ENCODE measurements at regions not wholly inside any gene's neighbourhood (a gene's known extent, or its start where the extent isn't known, plus 50 kb on each side); places are given as distances from the start of the nearest gene placed in this dataset.
"Not testable (repeated sequence)": the region's sequence is repeated elsewhere in the genome, so short reads cannot be mapped to it uniquely, and the experiment has no call there.

DNA sequence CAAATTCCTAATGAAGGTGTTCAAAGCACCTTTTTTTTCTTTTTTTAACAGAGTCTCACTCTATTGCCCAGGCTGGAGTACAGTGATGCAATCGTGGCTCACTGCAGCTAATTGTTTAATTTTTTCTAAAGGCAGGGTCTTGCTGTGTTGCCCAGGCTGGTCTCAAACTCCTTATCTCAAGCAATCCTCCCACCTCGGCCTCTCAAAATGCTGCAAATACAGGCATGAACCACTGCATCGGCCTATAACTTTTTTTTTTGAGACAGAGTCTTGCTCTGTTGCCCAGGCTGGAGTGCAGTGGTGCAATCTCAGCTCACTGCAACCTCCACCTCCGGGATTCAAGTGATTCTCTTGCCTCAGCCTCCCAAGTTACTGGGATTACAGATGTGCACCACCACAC, 113.9 kb upstream of the CXADR start:
- not testable (repeated sequence) for DNase-seq (ENCODE audit: low spot score)

DNA sequence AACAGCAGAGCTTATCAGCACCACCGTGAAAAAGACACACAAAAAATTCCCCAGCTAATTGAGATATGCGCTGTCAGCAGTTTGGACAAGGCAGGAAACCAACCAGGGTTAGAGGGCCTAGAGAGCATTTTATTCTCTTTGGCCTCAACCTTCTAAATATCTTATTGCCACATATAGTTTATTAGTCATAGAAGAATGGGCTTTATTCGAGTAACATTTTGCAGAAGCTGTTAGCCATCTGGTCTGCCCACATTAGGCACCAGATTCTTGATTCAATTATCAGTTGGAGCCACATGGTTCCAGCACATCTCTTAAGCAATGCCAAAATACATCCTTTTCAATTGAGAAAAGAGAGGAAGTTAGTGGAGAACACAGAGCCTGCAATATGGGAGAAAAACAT, 109.9 kb upstream of the CXADR start:
- DNase-seq (ENCODE audit: low spot score), result no peak

DNA sequence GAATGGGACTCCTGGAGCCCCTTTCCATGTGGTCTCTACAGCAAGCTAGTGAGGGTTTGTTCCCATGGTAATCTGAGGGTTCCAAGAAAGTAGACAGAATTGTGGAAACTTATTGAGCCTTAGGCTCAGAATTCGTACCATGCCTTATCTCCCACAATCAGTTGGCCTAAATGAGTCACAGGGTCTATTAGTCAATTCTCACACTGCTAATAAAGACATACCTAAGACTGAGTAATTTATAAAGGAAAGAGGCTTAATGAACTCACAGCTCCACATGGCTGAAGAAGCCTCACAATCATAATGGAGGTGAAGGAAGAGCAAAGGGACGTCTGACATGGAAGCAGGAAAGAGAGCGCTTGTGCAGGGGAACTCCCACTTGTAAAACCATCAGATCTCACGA, 106.6 kb upstream of the CXADR start:
- DNase-seq (ENCODE audit: low spot score), result no peak

DNA sequence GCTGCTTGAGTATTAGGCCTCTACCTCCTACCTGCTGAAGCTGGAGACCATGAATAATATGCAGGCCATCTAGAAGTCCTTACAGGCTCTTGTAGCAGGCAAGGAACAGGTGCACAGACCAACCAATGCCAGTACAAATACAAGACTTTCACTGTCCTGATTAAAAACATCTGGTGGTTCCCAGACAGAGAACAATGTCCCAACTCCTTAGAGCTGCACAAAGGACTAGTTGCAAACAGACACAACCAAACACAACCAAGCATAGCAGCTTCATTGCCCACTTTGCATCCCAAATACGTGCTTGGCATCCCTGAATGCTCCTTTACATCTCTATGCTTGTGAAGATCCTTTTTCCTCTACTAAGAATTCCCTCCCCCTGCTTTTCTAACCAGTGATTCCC, 98.1 kb upstream of the CXADR start:
- DNase-seq (ENCODE audit: low spot score), result no peak

DNA sequence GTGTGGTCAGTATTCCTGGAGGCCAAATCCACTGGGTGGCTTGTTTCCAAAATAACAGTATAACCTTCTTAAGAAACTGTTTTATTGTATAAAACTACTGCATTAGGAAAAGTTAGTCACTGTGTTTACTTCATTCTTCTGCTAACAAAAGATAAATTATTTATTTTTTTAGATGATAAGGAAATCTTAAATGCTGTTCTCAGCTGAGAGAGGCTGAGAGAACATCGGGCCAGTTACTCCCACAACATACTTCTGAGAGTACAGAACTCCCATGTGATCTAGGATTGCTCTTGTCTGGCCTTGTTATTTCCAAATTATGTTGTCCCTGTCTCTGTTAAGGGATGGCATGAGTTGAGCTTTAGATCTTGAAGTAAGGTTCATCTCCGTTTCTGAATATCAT, 96.7 kb upstream of the CXADR start:
- no peak for DNase-seq (ENCODE audit: low spot score)

DNA sequence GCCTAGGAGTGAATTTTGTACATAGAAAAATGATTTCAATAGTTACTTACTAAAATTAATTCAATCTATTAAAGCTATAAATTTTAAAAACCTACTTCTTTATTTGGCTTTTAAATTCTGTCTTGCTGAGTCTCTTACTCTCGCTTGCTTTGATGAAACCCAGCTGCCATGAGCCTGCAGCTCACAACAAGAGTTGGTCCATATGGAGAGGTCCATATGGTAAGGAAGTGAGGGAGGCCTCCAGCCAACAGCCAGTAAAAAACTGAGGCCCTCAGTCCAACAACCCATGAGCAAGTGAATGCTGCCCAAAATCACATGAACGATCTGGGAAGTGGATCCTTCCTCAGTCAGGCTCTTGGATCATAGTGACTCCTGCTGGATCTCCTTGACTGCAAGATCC, 89.9 kb upstream of the CXADR start:
- DNase-seq (ENCODE audit: low spot score), result no peak

DNA sequence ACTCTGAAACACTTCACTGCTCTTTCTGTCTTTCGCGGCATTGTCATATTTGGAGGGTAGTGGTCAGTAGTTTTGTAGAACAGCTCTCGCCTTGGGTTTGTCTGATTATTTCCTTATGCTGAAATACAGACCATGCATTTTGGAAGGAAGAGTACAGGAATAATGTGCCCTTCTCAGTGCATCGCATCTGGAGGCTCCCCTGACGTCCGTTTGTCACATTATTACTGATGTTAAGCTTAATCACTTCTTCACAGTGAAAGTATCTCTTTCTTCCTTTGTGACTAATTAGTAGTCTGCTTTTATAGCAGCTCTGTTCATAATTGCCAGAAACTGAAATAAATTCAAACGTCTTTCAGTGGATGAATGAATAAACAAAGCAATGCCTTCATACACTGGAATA, 85.7 kb upstream of the CXADR start:
- no peak for DNase-seq (ENCODE audit: low spot score)

DNA sequence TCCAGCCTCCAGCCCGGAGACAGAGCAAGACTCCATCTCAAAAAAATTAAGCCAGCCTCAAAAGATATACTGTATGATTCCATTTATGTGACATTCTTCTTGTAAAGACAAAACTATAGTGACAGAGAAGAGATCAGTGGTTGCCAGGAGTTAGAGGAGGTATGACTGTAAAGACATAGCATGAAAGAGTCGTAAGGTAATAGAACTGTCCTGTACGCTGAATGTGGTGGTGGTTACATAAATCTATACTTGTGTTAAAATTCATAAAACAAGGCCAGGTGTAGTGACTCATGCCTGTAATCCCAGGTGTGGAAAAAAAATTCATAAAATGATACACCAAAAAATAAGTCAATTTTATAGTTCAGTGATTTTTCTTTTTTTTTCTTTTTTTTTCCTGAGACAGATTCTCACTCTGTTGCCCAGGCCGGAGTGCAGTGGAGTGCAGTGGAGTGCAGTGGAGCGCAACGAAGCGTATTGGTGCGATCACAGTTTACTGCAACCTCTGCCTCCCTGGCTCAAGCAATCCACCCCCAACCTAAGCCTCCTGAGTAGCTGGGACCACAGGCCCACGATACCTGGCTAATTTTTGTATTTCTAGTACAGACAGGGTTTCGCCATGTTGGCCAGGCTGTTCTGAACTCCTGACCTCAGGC, 84.9 kb upstream of the CXADR start:
- DNase-seq (ENCODE audit: low spot score), result no peak

DNA sequence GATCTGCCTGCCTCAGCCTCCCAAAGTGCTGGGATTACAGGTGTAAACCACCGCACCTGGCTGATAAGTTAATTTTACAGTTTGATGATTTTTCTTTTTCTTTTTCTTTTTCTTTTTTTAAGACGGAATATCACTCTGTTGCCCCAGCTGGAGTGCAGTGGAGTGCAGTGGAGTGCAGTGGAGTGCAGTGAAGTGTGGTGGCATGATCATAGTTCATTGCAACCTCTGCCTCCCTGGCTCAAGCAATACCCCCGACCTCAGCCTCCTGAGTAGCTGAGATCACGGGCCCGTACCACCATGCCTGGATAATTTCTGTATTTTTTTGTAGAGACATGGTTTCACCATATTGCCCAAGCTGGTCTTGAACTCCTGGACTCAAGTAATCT, 84.4 kb upstream of the CXADR start:
- no peak for DNase-seq (ENCODE audit: low spot score)

DNA sequence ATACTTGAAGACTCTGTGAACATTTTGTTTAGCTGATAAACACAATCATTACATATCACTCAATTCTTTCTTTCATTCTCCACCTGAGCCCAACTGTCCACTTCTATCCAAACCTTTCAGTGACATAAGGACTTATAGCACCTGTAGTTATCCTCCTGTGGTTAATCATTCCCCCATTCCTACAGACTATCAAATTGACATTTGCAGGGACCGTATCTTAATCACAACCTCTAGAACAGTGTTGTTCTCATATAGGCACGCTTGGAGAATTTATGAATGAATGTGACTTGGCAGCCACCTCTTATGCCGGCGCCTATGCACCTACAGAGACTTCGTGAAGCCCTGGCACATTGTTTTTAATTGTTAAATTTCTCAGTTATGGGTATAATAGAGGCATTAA, 83.9 kb upstream of the CXADR start:
- DNase-seq (ENCODE audit: low spot score), result no peak

DNA sequence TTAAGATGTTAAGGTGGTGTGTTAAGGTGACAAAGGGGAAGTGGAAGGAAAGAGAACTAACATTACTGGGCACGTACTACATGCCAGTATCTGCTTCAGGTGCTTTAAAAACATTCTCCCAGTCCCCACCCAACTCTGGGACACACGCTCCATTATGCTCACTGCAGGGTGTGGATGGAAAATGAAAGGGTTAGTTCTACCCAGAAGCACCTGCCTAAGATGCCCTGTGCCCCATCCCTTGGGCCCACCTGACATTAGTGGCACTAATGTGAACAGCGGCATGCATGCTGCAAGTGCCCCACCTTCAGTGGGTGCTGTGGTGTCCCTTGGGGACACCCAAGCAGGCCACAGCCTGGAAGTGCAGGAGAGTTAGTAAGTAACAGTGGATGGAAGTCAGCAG, 82.9 kb upstream of the CXADR start:
- no peak for DNase-seq (ENCODE audit: low spot score)

DNA sequence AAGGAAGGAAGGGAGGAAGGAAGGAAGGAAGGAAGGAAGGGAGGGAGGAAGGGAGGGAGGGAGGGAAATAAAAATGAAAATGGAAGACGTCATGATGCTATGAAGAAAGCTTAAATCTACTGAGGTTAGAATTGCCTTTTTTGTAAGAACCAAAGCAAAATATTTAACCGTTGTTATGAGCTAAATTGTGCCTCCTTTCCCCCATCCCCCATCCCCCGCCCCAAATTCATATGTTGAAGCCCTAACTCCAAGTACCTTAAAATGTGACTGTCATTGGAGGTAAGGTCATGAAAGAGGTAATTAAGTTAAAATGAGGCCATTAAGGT, 80.1 kb upstream of the CXADR start:
- DNase-seq (ENCODE audit: low spot score), result no peak

DNA sequence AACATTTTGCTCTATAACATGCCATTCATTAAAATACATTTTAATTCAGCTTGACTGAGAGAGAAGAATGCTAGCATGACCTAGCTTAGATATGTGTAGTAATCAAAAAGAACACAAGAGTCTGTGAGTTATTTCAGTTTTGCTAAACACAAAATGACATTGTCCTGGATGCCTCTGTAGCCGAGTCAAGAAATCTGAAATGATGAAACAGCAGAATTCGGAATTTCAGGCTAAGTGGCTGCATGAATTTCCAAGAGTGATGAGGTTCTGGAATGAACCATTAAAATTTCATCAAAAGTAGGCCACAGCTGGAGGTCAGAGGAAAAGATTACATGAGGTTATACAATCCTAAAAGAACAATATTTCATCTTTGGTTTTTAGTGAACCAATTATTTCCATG, 79.1 kb upstream of the CXADR start:
- DNase-seq (ENCODE audit: low spot score), result no peak

DNA sequence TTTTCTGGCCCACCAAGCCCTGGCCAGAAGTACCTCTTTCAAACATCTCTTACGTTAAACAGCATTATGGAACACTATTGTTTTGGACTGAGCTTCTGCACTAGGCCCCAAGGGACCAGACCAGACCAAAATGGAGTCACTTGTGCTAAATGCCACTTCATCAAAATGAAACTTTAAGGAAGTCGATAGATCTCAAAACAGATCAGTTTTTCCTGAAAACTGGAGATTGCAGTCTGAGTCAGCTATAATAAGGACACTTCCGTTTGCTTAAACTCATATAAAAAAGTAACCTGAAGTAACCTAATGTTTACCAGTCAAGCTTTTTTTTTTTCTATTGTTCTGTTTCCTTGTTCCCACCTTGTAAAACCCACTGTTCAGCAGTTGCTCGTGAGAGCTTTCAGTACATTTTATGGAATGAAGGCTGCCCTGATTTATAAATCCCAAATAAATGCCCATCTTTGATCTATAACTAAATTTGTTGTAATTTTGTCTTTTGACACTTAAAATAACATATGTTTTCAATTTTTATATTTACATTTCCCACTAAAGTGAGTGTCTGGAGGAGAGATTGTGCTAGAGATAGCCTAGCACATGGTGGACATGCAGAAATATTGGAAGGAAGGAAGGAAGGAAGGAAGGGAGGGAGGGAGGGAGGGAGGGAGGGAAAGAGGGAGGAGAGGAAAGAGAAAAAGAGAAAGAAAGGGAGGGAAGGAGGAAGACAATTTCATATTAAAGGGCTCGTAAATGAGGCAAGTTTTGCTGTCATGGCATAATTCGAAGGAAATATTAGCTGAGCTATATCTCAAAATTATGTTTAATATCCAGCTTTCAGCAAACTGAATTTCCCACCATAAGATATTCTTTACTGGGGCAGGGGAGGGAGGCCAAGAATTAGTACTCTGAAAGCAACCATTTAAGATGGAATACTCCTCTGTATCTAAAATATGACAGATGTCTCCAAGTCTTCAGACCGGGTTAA, 77.0 kb upstream of the CXADR start:
- no peak for DNase-seq (ENCODE audit: low spot score)

DNA sequence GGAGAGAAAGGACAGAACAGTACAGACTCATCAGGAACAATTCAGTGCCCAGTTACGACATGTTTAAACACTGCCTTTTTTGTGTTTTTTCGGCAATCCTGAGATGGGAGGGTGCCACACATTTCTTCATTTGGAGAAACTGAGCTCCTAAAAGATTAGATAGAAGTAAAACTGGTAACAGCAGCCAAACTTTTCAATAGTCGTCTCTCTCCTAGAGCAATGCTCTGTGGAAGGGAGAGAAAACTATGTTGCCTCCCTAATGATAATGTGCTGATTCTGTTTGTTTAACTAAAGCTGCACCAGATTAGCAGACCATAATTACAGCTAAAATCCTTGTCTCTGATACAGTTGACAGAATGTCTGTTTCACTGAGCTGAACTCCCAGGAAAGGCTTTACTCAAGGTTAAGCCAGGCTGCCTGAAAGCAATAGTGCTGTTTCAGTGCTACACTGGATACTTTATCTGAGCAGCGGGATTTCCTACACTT, 76.2 kb upstream of the CXADR start:
- DNase-seq (ENCODE audit: low spot score), result peak; percentile 46

DNA sequence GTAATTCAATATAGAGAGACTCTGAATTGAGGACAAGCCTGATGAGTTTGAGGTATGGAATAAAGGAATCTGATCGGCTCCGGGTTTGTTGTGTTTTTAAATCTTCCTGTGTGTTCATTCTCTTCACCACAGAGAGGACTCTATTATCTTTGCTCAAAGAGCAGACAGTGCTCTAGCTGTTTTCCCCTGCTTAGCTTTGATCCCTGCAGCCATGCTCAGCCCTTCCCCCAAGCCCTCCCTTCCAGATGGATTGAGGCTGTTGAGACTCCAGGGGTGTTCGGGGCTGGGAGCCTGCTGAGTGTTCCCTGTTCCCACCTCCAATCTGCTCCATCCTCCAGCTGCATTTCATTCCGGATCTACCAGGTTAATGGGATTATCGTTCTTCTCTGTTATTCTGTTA, 74.2 kb upstream of the CXADR start:
- DNase-seq (ENCODE audit: low spot score), result peak; percentile 69

DNA sequence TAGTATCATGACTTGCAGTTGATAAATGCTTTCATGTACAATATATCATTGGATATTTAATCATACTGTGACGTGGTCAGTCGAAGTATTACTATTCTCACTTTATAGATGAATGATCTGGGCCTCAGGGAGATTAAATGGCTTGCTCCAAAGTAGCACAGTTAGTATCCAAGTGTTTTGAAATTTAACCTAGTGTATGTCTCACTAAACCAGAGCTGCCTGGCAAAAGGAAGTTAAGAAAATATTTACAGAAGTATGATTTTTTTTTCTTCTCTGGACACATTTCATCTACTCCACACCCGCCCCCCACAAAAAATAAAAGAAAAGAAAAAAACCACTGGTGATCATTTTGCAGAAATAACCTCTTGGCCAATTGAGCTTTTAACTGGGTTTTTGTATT, 71.9 kb upstream of the CXADR start:
- DNase-seq (ENCODE audit: low spot score), result no peak

DNA sequence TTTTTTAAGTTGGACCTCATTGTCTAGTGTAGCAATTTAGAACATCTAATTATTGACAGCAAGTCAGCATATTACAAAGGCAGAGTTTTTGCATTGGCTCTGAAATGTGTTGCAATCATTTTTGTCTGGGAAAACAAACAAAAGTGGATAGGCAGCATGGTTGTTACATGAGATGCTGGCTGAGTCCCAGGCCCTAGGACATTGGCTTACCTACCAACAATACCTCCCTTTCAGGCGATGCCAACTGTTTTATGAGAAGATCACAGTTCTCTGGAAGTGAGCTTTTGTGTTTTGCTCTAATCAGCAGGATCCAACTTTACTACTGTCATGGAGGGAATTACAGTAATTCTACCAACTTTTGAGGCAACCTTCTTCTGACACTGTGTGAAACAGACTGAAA, 71.5 kb upstream of the CXADR start:
- no peak for DNase-seq (ENCODE audit: low spot score)

DNA sequence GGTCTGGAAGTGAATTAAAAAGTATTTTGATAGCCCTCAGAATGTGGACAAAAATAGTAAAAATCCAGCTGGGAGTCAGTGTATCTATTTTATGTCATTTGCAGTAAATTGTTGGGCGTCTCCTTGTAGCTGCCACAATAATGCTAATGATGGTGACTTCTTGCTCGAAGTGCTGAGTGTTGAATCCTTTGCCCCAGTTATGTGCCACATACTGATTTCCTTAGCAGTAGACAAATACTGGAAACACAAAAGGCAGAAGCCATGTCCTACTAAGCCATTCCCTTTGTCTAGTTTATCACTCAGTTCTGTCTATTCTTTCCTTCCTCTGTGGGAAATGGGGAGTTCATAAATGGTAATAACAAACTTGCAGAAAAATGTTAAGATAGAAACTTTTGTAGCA, 70.7 kb upstream of the CXADR start:
- DNase-seq (ENCODE audit: low spot score), result no peak

DNA sequence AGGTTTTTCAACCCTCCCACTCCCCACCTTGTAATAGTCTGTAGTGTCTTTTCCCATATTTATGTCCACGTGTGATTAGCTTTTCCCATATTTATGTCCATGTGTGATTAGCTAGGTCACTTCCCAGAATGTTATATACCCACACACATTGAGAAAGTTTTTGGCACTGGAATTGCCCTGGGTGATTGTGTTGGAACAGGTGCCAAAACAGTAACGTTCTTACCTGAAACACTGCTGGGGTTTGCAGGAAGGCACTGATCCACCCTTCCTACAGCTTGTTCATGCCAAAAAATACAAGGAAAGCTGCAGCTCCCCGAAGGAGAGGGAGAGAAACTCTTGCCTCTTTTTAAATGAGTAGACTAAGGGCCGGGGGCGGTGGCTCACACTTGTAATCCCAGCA, 68.0 kb upstream of the CXADR start:
- no peak for DNase-seq (ENCODE audit: low spot score)

DNA sequence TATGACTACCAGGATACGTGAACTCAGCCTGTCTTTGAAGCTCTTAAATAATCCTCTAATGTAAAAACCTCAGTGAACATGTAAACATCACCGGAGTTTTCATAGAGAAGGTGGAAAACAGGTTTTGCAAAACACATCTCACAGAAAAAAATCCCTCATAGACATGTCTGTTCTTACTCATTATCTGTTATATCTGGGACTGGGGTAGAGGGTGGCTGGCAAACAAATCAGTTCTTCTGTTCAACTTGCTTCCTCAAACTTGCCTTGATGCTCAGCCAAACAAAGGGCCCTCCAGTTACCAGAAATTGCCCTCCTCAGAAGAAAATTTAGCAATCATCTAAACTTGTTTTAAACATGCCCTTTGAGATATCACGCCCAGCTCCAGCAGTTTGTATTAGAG, 66.1 kb upstream of the CXADR start:
- no peak for DNase-seq (ENCODE audit: low spot score)

DNA sequence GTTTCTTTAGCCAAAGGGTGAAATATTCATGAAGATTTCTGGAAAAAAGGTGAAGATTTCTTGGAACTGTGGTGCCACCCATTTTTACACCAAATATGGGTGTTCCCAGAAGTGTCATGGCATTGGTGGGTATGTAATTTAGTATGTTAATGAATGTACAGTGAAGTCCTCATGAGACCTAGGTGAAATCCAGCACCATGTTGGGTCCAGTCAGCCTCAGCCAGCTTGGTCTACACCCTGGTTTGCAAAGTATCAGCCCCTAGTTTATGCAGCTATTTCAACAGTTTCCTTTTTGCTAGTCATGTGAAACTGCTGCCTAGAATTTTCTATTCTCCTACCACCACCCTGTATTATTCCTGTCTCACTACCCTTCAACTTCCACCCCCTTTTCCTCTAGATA, 63.1 kb upstream of the CXADR start:
- DNase-seq (ENCODE audit: low spot score), result no peak

DNA sequence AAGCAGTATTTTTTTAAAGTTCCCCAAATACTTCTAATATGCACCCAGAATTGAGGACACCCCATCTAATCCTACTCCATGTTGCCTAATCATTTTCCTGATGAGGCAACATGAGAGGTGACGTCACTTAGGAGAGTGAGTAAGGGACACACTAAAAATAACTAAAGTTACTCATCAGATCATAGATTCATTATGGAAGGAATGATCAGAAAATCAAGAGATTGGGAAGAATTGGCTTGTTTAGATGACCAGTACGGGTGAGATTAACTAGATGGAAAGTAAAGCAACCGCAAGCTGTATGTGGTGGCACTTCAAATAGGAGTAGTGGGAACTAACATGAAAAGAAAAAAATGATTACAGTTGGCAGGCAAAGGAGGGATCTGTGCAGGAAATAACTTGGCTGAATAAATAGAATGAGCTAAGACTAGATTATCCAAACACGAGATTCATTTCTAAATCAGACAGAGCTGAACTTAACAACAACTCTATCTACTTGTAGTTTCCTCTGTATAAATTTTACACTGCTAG, 61.4 kb upstream of the CXADR start:
- DNase-seq (ENCODE audit: low spot score), result no peak

Data from D341Med (cell line).